ENCODE measurements at regions not wholly inside any gene's neighbourhood (a gene's known extent, or its start where the extent isn't known, plus 50 kb on each side); places are given as distances from the start of the nearest gene placed in this dataset.

DNA sequence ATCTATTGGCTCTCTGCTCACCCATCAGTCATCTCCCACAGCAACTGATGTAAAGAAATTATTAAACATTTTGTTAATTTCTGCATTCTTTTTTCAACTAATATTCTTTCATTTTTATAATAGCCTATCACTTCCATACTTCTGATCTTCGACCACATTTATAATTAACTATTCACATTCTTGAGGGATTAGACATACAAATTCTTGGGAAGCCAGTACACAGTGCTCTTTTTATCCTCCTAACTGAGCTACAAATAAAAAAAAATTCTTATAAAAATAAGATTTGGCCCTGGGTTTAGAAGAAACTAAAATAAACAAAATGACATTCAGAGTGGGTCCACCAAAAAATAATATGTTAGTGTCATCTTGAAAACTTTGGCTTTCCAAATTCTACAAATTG lies 103.7 kb upstream of the ITGA1 start:
- FAIRE-seq, result no peak

More for the DNA sequence above, 103.7 kb upstream of the ITGA1 start:
- no peak overlapping the region for H4K91ac ChIP-seq (replicated peaks; ENCODE audit: insufficient read length, low read length)
- POLR2A ChIA-PET (ENCODE audit: partially characterized antibody), result no interaction called here
- no peaks in the 10 kb centered on the region for H3K9me3 ChIP-seq (ENCODE audit: insufficient read depth in 2 of 2, low read depth in 1 of 2, low read length in 1 of 2)
- no peak overlapping the region for H3K56ac ChIP-seq (replicated peaks; ENCODE audit: insufficient read length, low read depth, low read length)
- no peak overlapping the region for H3K27ac ChIP-seq (ENCODE audit: low read depth, low read length)
- no peak overlapping the region for H3K4me3 ChIP-seq (ENCODE audit: extremely low read depth in 1 of 4, insufficient read depth in 2 of 4, low read depth in 3 of 4, low read length in 4 of 4)
- H2BK15ac ChIP-seq (ENCODE audit: low read length), result no peak overlapping the region
- H3K79me2 ChIP-seq (ENCODE audit: control insufficient read depth in 1 of 2, insufficient read depth in 2 of 2, low read length in 2 of 2), result no peaks in the 10 kb centered on the region
- H2AK5ac ChIP-seq (ENCODE audit: low read depth, low read length), result no peak overlapping the region
- no peak overlapping the region for H3K4me2 ChIP-seq (ENCODE audit: insufficient read depth in 1 of 2, low read depth in 2 of 2, low read length in 2 of 2)
- no peak overlapping the region for H4K8ac ChIP-seq (ENCODE audit: extremely low read depth, insufficient read depth, low read length)
- no peak overlapping the region for H3K4ac ChIP-seq (replicated peaks; ENCODE audit: insufficient read length, low read depth, low read length)
- H3K27me3 ChIP-seq (replicated peaks in 1 of 4; ENCODE audit: control insufficient read depth in 3 of 4, extremely low read depth in 1 of 4, insufficient read depth in 3 of 4, low read length in 3 of 4), result no peaks in the 10 kb centered on the region
- WGBS, 2 experiments (ENCODE audit: extremely low coverage in 1 of 2, insufficient coverage in 1 of 2, insufficient read length in 1 of 2, insufficient replicate concordance in 2 of 2, low coverage in 1 of 2, low lambda C conversion rate in 2 of 2, missing lambda C conversion rate in 1 of 2), result 80% methylated on average over 1 of the region's 1 CpG; no CpG with 5 or more reads in 1 of the 2 experiments
- H3K14ac ChIP-seq (ENCODE audit: insufficient read length), result no peak overlapping the region
- H3K79me1 ChIP-seq (ENCODE audit: low read depth, low read length), result no peaks in the 10 kb centered on the region
- H2BK5ac ChIP-seq (ENCODE audit: low read depth, low read length), result no peak overlapping the region
- TF ChIP-seq, protein P1, sequence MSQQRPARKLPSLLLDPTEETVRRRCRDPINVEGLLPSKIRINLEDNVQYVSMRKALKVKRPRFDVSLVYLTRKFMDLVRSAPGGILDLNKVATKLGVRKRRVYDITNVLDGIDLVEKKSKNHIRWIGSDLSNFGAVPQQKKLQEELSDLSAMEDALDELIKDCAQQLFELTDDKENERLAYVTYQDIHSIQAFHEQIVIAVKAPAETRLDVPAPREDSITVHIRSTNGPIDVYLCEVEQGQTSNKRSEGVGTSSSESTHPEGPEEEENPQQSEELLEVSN (IDR thresholded peaks at IDR 0.05), result no peak
- TF ChIP-seq CTBP2 (IDR thresholded peaks at IDR 0.05; ENCODE audit: borderline replicate concordance, insufficient read depth, insufficient read length, low read length) (no peak), RNF2 (IDR thresholded peaks at IDR 0.05; ENCODE audit: borderline replicate concordance, low read depth, low read length, missing control alignments, poor library complexity, severe bottlenecking) (no peak), CTCF (IDR thresholded peaks at IDR 0.05; ENCODE audit: control extremely low read depth in 1 of 3, insufficient read depth in 1 of 3, low read depth in 1 of 3, low read length in 3 of 3) (no peak)
- no peaks in the 10 kb centered on the region for H4K20me1 ChIP-seq (replicated peaks in 1 of 2; ENCODE audit: control insufficient read depth in 1 of 2, insufficient read depth in 2 of 2, low read length in 2 of 2)
- no peaks in the 10 kb centered on the region for H3K36me3 ChIP-seq (ENCODE audit: control insufficient read depth in 2 of 4, insufficient read depth in 4 of 4, low read length in 3 of 4)
- H2BK20ac ChIP-seq (ENCODE audit: low read length), result no peak overlapping the region
- no peak overlapping the region for H2AFZ ChIP-seq (ENCODE audit: low read length)
- no peak overlapping the region for H2BK12ac ChIP-seq (ENCODE audit: low read depth, low read length)
- H3K23me2 ChIP-seq (ENCODE audit: low read depth, low read length), result no peaks in the 10 kb centered on the region; the same call in 1 of the 2 replicates
- CTCF ChIA-PET (ENCODE audit: partially characterized antibody), result no interaction called here
- no peak overlapping the region for H3K23ac ChIP-seq (ENCODE audit: insufficient read length)
- no peak overlapping the region for H3K18ac ChIP-seq (ENCODE audit: extremely low read depth, low read length)
- H2BK120ac ChIP-seq (replicated peaks; ENCODE audit: low read depth, low read length), result no peak overlapping the region
- no peak overlapping the region for H4K5ac ChIP-seq (ENCODE audit: insufficient read length, low read depth, low read length)
- no peak for DNase-seq (ENCODE audit: low read depth in 1 of 2, low spot score in 2 of 2)
- H3K4me1 ChIP-seq (replicated peaks in 1 of 4; ENCODE audit: control insufficient read depth in 3 of 4, insufficient read depth in 4 of 4, low read length in 3 of 4), result peaks cover 0 to 7% (median 4%) of the 10 kb centered on the region in 4 experiments; a peak in 6 of 7 replicates
- H3K9ac ChIP-seq (replicated peaks in 1 of 4; ENCODE audit: extremely low read depth in 1 of 4, low read depth in 3 of 4, low read length in 3 of 4), result no peak overlapping the region

Data from H1 (cell line).